NCI-H345 treated with DMSO at 0.1 percent for 48 hours (cell line): ENCODE measurements at regions not wholly inside any gene's neighbourhood (a gene's known extent, or its start where the extent isn't known, plus 50 kb on each side); places are given as distances from the start of the nearest gene placed in this dataset.
"Not testable (repeated sequence)": the region's sequence is repeated elsewhere in the genome, so short reads cannot be mapped to it uniquely, and the experiment has no call there.

Source experiments
- DNase-seq: peaks from one replicate; lab custom pipeline; 2025; ENCODE audit not compliant: unreplicated experiment; lab: John Stamatoyannopoulos, UW

DNA sequence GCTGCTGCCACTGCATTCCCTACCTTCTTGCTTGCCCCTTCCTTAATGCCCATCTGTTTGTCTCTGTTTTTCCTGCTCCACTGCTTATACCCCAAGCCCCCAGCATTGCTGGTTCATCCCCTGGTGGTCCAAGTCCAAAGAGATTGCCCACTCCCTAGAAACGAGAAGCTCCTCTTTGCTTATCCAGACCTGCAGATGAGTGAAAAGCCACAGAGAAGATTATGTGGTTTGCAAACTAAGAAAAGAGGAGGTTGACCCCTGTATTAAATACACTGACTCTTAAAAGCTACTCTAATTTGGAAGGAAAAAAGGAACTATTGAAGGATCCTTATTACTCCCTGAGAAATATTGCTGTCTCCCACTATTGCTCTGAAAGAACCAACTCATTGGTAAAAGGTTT lies 146.8 kb upstream of the RAB4A start:
- no peak for DNase-seq

DNA sequence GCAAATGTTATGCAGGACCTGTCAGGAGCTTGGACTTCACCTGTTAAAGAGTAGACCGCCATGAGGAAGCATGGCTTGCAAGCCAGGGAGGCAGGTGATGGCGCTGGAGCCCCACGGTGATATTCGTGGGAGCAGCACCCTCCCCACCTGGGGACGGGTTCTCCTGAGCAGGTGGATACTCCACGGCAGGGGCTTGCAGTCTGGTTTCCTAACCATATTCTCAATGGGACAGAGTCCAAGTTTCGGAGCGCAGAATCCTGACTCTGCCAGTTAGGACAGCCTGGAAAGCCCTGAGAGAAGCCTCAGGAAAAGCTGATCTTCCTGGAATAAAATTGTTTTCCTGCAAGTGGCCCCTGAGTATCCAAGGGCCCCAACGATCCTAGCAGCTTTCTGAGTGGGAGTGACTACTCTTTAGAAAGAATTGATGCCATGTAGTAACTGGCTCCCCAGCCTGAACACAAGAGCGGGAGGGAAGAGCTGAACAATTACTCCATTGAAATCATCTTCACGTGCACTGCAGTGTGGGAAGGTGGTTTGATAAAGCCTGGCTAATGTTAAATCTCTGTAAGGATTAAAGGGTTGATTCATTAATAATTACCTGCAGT lies 146.3 kb upstream of the RAB4A start:
- no peak for DNase-seq

DNA sequence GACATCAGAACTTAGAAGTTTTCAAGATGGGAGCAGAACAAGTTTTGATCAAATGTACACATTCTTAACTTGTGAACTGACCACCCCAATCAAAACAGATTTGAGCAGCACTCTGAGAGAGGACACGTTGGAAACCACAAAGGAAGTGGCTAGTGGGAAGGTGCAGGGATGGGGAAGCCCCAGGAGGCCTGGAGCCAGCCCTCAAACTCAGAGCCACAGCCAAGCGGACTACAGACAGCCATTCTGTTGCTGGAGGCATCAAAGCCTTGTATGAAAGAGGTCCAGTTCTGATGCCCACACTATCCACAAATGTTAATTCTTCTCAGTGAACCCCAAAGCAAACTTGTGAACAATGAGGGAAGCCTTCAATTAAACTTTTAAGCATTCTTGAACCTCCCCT lies 143.6 kb upstream of the RAB4A start:
- DNase-seq, result no peak

DNA sequence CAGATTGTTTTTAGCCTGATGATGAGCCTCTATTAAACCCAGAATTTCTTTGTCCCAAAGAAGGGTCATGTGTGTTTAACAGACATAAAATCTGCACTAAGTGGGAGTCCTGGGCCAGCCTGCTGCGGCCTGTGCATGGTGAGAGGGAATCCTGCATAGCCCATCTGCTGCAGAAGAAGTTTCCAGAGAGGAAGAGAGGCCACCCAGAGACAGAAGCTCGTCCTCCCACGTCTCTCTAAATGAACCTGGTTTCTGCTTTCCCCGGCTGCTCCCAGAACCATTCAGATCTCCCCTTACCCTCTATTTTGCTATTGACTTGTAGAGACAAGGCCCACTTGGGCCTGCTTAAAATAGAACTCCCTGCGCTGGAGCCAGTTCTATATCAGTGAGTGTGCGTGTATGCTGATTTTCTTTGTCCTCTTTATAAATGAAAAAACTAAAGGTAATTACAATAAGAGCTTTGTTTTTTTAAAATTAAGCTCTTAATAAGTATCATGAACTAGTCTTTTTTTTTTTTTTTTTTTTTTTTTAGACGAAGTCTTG lies 142.8 kb upstream of the RAB4A start:
- no peak for DNase-seq

DNA sequence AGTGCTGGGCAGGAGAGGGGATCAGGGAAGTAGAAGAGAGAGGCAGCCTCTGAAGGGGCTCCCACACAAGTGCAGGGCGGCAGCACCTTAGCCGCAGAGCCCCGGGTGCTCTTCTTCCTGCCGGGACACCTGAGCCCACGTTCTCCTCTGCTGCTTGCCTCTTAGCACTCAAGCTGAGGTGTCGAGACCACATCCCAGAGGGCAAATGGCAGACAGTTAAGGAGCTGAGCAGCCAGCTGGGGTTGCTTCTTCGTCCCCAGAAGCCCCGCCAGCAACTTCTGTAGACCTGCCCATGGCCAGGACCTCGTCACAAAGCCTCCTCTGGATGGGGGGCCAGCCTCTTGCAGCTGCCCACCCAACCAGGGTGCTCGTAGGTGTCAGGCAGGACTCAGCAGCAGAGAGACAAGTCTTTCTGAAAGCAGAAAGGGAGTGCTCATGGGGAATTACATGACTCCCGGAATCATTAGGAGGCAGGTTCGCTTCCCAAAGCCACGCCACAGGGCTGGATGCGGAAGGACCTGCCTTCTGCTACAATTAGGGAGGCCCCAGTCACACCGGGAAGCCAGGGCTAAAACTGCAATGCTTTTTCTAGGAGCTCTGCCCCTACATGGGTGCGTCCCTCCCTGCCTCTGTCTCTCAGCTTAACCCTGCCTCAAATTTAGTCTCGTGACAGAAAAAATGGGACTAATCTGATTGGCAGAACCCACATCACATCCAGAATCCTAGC lies 141.4 kb upstream of the RAB4A start:
- DNase-seq, result no peak

DNA sequence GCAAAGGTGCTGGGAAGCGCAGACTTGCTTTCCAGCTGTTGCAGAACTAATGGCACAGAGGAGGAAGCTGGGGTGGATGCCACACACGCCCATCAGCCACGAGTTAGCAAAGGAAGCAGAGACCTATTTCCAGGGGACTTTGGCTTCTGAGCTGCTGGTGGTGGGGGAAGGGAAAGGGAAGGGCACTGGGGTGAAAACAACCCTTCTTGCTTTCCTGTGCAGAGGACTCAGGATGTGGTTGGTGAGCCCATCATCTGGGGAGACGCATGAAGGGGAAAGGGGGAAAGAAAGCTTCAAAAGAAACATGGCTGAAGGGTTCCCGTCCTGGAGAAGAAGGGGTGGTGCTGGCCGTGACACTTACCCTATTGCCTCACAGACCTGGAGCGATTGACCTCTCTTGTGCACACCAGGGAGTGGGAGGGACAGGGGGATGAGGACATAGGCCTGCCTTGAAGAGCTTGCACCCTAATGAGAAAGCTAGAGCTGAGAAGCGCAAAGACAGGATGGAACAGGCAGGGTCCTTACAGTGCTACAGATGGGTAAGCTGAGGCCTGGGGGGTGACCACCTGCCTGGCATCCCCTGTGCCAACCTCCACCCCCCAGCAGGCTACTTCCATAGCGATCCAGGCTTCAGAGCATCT lies 140.8 kb upstream of the RAB4A start:
- no peak for DNase-seq

DNA sequence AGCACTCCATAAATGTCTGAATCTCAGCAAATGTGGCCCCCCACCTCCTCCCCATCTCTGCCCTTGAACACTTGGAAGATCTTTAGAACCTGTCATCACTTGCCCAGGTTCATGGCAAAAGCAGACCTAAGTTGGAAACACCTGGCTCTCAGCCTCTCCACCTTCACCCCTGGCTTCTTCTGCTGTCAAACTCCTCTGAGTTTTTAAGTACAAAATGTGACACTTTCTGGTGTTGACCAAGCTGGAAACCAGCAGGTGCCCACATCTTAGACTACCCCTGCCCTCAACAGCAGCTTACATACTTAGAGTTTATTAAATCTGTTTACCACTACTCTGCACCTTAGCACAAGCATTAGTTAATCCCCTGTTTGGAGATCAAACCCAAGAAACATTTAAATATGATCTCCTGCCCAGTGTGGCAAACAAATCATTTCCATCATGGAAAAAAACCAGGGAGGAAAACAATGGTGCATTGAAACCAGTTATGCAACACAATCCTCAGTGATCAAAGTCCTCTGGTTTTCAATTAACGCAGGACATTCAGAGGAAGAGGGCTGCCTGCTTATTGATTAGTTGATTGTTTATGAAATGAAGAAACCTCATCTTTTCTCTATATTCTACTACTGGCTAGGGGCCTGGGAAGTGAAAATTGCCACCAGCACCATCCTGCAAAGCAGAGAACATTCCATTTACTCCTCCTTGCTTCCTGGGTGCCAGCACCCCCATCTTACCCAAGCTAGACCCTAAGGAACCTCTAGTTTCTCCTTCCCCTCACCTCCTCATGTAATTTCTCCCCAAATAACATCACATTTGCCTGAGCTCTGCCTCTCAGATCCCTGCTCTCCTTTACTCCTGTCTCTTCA lies 139.4 kb upstream of the RAB4A start:
- DNase-seq, result no peak

DNA sequence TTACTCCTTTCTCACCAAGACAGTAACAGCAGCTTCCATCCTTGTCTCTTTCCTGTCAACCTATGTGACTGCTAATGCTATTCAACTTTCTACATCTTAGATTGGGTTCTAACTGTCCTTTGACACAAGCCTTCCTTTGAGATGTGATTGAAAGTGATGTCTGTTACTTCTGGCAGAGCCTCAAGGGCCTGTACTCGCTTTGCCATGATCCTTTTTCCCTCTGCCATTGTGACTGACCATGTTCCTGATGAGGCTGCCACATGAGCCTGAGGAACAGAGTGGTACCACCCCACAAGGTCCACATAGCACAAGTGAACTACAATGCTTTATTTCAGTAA lies 138.8 kb upstream of the RAB4A start:
- no peak for DNase-seq

DNA sequence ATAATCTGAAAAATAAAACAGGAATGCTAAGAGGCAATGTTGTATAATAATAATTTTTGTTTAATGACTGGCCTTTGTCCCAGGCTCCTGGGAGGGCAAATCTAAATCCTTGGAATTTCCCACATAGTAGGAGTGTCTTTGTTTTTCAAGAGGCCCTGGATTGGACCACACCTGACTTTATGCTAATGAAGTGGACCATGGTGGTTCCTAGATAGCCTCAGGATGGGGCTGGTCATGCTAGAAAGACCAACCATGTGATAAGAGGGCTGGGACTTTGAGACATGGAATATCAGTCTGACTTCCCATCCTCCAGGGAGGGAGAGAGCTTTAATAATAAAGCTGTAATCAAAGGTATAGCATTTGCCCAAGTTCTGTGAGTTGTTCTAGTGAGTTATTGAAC lies 138.2 kb upstream of the RAB4A start:
- no peak for DNase-seq

DNA sequence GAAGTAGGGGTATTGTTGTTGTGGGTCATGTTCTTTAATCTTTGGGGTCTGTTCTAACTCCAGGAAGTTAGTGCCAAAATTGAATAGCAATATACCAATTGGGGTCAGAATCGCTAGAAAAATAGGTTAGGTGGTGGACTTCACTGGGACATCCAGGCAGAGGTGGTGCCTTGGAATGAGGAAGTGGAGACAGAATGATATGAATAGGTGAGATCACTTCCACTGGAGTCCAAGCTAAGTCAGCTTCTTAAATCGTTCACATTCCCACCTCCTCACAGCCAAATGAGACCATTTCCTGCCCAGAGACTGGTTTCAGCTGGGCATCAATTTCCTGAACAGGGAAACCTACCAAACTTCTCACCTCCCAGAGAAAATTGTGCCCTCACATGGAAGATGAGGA lies 137.8 kb upstream of the RAB4A start:
- DNase-seq, result no peak

DNA sequence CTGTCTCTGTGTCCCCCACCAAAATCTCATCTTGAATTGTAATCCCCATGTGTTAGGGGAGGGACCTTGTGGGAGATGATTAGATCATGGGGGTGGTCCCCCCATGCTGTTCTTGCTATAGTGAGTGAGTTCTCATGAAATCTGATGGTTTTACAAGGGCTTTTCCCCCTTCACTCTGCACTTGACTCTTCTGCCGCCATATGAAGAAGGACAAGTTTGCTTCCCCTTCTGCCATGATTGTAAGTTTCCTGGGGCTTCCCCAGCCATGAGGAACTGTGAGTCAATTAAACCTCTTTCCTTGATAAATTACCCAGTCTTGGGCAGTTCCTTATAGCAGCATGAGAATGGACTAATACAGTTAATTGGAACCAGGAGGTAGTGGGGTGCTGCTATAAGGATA lies 137.1 kb upstream of the RAB4A start:
- DNase-seq, result no peak

DNA sequence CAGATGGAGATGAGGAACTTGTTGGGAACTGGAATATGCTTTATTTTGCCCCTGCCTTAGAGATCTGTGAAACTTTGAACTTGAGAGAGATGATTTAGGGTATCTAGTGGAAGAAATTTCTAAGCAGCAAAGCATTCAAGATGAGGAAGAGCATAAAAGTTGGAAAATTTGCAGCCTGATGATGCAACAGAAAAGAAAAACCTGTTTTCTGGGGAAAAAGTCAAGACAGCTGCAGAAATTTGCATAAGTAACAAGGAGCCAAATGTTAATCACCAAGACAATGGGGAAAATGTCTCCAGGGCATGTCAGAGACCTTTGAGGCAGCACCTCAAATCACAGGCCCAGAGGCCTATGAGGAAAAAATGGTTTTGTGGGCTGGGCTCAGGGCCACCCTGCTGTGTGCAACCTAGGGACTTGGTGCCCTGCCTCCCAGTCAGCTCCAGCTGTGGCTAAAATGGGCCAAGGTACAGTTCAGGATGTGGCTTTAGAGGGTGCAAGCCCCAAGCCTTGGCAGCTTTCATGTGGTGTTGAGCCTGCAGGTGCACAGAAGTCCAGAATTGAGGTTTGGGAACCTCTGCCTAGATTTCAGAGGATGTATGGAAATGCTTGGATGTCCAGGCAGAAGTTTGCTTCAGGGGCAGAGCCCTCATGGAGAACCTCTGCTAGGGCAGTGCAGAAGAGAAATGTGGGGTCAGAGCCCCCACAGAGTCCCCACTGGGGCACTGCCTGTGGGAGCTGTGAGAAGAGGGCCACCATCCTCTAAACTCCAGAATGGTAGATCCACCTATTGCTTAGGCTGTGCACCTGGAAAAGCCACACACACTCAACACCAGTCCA lies 136.3 kb upstream of the RAB4A start:
- DNase-seq, result not testable (repeated sequence)

DNA sequence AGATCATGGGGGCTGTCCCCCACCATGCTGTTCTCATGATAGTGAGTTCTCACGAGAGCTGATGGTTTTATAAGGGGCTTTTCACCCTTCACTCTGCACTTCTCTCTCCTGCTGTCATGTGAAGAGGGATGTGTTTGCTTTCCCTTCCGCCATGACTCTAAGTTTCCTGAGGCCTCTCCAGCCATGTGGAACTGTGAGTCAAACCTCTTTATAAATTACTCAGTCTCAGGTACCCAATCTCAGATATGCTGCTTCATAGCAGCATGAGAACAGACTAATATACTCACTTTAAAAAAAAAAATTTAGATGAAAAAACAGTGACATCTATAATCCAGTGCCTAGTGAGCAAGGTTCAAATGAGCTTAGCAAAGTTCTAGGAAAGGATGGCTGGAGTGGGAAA lies 135.1 kb upstream of the RAB4A start:
- DNase-seq, result no peak

DNA sequence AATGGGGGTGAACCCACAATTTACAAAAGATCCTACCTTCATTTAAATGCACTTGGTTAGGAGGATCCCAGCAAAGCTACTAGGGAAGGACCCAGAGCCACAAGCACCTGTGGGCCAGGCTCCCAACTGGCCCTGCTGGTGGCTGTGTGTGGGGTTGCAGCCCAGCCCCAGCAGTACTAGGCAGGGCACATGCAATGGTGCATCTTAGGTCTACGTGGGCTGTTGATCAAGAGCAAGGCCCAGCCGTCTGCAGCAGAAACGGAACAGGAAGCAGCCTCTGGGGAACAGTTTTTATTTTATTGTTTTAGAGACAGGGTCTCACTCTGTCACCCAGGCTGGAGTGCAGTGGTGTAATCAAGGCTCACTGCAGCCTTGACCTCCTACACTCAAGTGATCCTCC lies 134.1 kb upstream of the RAB4A start:
- no peak for DNase-seq

DNA sequence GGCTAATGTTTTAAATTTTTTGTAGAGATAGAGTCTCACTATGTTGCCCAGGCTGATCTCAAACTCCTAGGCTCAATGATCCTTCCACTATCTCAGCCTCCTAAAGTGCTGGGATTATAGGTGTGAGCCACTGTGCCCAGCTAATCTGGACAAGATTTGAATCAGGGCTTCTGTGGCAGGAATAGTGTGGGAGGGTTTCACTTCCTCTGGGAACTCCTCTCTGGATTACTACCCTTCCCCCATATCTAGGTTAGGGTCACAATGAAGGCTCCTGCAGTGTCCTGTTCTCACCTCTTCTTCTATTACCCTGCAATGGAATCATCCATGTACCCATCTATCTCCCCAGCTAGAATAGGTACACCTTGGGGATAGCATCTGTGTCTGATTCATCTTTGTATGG lies 133.6 kb upstream of the RAB4A start:
- no peak for DNase-seq

DNA sequence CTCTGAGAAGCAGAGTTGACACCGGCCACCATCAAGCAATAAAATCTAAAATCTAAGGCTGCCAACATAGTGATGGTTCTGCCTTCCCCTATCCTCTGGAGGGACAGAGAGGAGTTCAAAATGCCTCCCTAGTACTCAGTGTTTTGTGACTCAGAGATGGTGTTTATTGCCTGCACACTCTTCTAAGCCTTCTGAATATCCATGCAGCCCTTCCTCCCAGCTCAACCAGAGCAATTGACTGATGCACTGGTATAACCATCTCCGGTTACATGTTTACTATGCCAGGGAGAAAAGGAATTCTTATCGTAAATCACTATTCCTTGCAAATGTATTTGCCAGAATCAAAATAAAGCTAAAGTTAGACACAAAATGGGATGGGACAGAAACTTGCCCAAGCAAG lies 132.9 kb upstream of the RAB4A start:
- no peak for DNase-seq

DNA sequence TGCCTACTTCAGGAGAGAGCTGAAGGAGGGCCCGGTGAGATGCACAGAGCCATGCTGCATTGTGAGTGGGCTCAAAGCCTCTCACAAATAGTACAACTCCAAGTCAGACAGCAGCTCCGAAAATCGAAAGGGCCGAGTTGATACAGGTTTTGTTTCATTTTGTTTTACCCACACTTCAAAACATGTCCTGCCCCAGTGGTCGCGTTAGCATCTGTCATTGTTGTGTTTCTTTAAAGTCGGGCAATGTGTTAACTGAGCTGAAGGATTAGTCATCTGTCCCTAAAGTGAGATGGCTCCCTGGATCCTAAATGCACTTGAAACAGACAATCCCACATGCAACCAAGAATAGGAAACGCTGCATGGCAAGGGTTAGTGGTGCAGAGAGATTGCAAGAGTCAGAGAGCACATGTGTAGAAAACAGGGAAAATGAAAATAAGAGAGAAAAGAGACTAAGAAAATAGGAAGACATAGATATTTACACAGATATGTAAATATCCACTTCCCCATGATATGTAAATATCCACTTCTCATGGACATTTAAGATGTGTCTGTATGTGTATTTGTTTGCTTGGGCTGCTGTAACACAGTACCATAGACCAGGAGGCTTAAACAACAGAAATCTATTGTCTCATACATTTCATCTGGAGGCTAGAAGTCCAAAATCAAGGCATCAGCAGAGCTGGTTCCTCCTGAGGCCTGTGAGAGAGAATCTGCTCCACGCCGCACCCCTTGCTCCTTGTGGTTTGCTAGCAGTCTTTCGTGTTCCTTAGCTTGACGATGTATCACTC lies 131.4 kb upstream of the RAB4A start:
- no peak for DNase-seq

DNA sequence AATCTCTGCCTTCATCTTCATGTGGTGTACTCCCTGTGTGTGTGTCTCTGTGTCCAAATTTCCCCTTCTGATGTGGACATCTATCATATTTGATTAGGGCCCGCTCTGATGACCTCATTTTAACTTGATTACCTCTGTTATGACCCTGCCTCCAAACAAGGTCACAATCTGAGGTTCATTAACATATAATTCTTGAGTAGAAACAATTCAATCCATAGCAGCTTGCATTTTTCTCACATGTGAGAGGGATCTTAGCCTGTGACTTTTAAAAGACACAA lies 130.9 kb upstream of the RAB4A start:
- no peak for DNase-seq

DNA sequence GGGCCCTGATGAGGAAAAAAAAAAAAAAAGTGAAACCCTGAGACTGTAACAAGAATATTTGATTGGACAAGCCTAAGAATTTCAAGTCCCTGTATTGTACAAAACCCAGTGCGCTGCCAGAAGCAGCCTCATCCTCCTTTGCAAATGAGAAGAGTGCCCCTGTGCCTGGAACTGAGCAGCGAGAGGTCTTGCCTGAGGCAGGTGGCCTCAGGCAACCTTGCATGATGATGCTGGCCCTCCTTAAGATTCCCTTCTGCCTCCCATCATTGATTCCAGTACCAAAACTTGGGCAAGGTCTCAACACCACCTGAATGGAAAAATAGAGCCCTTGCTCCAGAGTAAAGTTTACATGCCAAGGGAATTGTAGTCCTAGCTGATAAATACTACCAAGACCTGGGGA lies 129.6 kb upstream of the RAB4A start:
- DNase-seq, result no peak

DNA sequence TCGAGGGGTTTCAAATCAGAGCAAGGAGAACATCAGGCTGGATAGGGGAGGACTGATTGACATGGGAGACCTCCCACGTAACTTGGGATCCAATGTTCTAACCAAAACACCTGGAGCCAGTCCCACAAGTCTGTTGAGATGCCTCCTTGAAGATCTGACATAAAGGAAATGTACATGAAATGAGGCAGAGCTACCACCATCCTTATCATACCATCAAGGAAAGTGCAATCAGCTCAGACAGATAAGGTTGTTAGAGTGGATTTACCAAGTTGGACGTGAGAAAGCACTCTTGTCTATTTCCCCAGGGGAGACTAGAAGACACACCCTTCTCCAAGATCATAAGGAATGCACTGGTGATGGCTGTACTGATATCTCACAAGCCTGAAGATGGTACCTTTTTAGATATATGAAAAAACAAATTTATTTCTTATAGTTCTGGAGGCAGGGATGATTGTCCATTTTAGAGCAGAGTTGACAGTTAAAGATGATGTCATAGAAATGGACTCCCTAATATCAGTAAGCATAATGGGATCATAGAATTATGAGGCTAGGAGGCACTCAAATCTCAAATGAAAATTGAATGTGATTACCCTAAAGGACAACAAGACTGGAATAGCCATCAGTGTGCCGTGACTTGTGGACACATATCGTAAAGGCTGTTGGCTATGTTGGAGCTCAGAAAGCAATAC lies 129.1 kb upstream of the RAB4A start:
- no peak for DNase-seq
